HG03565 (cell line): ENCODE measurements at regions not wholly inside any gene's neighbourhood (a gene's known extent, or its start where the extent isn't known, plus 50 kb on each side); places are given as distances from the start of the nearest gene placed in this dataset.

ENCODE experiments used
- ATAC-seq: cut with Tn5 transposase; IDR thresholded peaks from one replicate; pipeline ENCODE4 v1.9.1; 2021; ENCODE audit warnings: mild to moderate bottlenecking, moderate library complexity; ENCODE audit not compliant: unreplicated experiment

GRCh38 chr4:106773076-106773905, 262.8 kb downstream of the DKK2 start:
- ATAC-seq = no peak

DNA sequence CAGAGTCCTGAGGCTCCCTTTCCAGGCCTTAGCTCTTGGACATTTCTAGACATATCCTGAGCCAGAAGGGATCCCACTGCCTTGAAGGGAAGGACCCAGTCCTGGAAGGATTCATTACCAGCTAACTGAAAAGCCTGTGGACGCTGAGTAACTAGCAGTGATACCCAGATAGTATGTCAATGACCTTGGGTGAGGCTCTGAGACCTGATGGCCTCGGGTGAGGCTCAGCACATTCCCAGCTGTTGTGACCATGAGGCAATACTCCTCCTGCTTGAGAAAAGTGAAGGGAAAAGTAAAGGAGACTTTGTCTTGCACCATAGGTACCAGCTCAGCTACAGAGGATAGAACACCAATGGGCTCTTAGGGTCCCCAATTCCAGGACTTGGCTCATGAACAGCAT, 268.1 kb downstream of the DKK2 start:
- no peak for ATAC-seq

DNA sequence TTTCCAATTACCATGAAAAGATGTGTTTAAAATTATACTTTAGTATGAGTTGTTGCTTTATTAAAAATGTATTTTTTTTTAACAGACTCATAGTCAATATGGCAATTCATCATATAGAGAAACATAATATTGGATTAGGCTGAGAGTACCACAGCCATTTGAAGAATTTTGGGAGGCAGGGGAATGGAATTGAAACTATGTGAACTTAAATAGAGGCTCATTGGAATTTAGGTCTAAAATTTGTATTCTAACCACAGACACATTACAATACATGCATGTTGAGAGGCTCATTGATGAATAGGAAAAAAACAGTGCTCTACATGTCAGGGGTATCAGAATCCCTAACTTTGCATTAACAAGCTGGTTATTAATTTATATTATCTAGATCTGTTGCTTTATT, 269.6 kb downstream of the DKK2 start:
- no peak for ATAC-seq

- no peak for ATAC-seq
Measured at GRCh38 chr4:106764774-106765173, 271.3 kb downstream of the DKK2 start.

GRCh38 chr4:106762666-106763443, 273.3 kb downstream of the DKK2 start:
- no peak for ATAC-seq

DNA sequence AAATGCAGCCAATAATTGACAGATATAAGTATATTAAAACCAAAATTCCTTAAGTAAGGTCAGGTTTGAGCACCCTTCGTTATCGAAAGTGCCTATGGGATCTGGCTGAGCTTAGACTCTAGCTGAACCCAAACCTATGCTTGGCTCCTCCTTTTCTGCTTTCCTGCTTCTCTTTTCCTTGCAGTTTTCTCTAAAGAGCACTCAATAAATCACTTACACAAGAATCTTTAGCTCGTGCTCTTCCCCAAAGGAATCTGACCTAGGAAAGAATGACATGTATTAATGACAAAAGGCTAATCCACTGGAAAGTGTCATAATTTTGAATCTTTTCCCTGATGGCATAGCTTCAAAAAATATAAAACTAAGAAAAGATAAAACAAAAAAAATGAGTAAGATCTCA, 282.7 kb downstream of the DKK2 start:
- ATAC-seq = no peak

GRCh38 chr4:106746451-106746850, 289.7 kb downstream of the DKK2 start:
- no peak for ATAC-seq

DNA sequence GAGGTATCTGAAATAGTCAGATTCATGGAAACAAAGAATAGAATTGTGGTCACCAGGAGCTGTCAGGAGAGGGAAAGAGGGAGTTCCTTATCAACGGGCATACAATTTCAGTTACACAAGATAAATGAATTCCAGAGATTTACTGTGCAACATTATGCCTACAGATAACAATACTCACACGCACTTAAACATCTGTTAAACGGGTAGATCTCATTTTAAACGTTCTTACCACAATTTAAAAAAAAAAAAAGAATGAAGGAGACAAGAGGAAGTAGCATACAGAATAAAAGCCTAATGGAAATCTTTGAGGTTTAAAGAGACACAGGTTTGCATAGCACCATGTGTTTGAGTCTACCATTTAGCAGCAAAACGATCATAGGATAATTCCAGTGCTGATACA, 298.0 kb downstream of the DKK2 start:
- ATAC-seq = no peak

DNA sequence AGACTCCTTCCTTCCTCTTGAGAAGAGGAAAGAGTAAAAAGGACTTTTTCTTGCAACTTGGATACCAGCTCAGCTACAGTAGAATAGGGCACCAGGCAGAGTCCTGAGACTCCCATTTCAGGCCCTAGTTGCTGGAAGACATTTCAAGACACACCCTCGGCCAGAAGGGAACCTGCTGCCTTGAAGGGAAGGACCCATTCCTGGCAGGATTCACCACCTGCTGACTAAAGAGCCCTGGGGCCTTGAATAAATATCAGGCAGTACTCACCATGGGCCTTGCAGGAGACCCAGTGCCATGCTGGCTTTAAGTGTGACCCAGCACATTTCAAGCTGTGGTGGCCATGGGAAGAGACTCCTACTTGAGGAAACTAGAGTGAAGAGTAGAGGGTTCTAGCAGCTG, 317.6 kb downstream of the DKK2 start:
- no peak for ATAC-seq

- ATAC-seq = no peak
Measured at GRCh38 chr4:106717091-106717490, 319.0 kb downstream of the DKK2 start.

GRCh38 chr4:106715825-106716224, 320.3 kb downstream of the DKK2 start:
- ATAC-seq = no peak

- no peak for ATAC-seq
Measured at GRCh38 chr4:106708464-106708816, 327.7 kb downstream of the DKK2 start.

DNA sequence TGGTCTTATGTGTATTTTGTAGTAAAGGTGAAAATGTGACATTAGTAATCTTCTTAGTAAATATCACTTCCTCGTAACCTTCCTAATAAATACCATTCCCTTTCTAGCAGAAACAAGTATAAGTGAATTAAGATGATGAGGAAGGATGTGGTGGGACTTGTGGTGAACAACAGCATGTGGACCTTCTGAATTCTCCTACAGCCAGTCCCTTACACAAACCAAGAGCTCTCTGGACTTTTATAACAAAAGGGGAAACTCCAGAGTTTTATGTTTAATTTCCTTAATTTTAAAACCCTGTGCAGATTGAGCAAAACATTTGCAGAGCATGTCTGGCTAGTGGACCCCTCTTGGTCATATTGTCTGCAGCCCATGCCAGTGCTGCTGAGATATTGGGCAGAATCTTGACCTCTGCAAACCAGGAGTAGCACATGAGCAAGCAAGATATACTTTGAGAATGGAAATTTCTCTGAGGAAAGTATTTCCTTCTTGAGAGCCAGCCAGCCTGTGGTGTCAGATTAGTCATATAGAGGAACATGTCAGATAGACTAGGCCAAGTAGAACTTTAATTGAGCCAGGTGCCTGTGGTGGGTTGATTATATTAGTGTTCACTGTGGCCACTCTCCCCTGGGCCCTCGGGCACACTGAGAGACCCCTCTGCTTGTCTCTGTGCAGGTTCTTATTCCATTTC, 328.2 kb downstream of the DKK2 start:
- peak; percentile 72 for ATAC-seq

DNA sequence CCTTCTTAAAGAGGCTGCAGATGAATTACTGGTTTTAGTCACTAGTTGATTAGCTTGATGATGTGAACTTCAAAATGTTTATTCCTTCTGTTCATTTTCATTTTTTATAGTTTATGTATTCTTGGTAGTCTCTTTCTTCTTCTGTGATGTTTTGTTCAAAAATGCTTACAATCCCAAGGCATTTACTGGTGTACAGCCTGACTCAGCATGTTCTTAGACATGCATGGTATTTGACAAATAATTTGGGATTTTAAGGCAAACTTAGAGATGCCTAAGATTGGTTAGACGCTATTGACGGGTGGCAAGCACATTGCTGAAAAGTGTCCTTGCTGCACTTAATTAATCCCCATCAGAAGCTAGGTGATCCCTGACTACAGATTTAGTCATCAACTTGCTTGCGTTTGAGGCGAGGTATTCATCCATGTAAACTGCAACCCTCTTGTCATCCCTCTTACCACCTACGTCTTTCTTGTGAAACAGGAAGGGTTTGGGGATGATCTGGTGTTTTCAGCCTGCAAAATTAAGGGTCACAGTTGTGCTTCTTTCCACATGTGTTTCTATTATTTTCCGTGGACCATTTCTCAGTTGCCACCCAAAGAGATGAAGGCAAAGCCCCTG, 331.8 kb downstream of the DKK2 start:
- ATAC-seq = no peak

- no peak for ATAC-seq
Measured at GRCh38 chr4:106700321-106700720, 331.7 kb upstream of the GIMD1 start.

DNA sequence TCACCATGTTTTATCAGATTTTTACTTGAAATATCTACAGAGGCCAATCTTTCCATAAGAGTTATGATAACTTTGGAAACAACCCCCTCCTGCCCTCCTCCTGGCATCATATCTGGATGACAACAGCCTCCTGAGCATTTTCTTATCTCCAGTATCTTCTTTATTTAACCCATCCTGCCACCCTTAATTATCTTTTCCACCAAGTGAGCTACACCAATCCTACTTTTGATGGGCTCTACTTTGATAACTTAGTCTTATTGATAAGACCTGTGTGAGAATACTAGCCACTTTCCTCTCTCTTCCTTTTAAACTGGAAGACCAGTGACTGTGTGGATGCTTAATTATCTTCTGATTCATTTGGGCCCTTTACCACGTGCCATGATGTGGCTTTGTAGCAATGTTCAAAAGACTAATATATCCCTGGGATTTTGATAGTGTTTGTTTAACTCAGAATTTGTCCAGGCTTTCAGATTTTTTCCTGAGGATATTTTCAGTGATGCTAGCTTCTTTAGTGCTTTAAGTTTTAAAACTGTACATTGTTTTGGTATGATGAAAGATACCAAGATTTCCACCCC, 330.1 kb upstream of the GIMD1 start:
- ATAC-seq = no peak

DNA sequence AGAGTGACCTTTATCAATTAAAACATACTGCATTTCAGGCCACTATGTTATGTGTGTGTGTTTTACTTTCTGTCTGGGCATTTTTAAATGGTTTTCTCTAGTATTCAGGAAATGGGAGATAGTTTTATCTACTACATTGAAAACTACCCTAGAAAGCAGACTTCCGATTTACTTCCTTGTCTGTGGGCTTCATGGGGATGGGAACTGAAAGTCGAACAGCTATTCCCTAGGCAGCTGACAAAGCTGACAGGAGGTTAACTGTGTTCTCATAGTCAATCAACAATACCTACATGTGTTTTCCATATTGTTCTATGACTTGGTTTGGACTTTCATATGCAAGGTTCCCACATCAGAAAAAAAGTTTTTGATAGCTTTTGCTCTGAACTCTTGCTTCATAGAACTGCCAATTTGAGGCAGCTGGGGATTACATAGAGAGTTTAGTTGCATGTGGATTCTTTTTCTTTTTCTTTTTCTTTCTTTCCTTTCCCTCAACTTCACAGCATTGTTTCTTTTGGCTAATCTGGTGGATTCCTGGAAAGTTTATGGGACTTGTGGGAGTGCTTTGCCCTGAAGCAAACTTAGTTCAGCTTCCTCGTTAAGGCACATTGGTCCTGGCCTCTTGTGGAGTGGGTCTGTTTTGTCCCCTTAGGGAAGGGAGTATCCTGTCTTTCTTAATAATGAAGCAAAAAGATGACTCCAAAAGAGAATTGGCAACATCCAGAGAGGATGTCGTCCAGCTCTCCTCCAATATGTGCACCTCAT, 327.1 kb upstream of the GIMD1 start:
- ATAC-seq = no peak

- ATAC-seq = no peak
Measured at GRCh38 chr4:106694232-106694631, 325.7 kb upstream of the GIMD1 start.

DNA sequence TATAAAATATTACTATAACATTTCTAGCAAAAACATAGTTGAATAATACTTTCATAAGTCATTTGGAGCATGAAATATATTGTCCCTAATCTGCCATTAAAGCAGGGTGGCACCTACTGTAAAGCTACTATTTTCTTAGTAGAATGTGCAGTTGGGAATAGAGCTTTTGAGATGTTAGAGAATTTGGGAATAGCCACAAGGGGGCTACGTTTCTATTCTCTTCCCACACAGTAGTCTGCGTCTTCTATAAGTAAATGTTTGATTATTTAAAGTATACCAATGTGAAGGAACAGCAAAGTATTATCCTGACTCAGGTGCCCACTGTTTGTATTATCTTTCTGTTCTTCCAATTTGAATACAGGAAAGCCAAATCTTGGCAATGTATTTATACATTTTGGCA, 323.2 kb upstream of the GIMD1 start:
- no peak for ATAC-seq

DNA sequence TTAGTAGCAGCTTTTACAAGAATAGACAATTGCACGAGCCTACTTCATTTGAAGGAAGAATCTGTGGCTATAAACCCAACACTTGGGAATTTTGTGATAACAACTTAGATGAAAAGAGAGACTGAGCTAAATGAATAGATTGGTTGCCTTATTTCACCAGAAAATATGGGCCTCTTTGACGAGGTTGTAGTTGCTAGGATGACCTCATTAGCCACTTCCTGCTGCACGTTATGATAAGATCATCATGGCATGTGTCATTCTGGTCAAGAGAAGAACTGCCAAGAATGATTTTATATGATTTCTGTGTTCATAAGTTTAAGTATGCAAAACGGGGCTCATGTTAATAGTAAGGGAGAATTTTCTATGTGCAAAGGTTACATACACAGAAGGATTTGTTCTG, 321.9 kb upstream of the GIMD1 start:
- ATAC-seq = peak; percentile 54
